ENCODE measurements at regions not wholly inside any gene's neighbourhood (a gene's known extent, or its start where the extent isn't known, plus 50 kb on each side); places are given as distances from the start of the nearest gene placed in this dataset.
"Not testable (repeated sequence)": the region's sequence is repeated elsewhere in the genome, so short reads cannot be mapped to it uniquely, and the experiment has no call there.

DNA sequence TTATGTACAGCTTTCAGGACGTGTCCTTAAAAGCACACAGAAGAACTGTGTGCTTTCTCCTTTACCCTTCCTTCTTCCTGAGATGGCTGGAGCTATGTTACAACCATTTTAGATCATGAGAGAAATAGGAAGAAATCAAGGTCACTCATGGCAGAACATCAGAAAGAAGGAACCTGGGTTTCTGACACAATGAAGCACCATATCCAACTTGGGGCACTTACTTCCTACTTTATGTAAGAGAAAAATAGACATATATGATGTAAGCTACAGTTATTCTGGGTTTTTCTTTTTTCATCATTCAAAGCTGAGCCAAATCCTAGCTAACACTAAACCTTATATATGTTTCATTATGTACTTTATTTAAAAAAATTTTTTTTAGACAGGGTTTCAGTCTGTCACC is 79.5 kb downstream of the FAM161A start:
- DNase-seq, result no peak

DNA sequence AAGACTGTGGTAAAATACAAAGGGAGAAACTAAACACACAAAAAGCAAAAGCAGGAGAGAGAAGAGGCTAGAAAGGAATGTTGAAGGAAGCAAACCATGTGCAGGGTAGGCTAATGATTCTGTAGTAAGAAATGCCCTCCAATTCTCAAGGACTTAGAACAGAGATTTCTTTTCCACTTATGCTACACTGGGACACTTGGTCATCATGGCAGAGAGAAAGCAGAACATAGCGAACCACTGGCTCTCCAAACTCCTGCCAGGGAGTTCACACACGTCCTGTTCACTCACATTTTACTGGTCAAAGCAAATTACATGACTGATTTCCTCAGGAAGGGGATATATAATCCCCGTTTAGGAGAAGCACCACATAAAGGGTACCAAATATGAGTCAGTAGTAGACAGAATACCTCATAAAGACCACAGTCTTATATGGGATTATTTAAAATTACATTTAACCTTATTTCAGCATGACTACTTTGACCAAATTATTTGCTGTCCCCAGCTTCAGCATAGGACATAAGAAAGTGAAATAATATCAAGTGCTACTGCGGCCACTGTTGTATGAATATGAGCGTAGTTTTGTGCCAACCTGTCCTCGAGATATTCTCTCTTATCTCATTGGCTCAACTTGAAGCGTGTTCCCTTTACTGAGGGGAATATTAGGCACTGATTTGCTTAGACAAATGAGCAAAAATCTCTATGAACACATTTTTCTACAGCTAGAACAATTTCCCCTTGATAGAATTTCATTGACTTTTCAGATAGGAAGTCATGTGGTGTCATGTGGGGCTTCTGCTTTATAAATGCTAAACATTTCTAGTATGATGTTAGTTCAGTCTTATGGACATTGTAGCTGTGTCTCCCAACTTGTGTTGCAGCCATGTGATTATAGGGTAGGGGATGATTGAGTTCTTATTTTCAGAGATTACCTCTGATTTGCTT is 81.7 kb downstream of the FAM161A start:
- DNase-seq, result no peak

DNA sequence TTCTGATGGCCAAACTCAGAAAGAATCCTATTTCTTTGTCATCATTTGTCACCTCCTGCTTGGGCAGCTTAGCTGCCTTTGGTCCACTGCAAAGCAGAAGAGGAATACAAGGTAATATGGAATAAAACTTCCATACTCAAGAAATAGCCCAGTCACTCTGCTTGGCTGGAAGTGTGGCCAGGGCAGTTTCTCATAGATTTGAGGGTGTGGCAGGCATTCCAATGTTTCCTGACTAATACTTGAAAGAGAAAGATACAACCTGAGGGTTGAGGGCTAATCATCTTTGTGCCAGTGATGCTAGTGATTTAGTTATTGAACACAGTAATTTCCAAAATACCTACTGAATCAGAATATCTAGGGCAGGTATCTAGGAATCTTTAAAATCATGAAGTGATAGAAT is 83.1 kb downstream of the FAM161A start:
- DNase-seq, result no peak

DNA sequence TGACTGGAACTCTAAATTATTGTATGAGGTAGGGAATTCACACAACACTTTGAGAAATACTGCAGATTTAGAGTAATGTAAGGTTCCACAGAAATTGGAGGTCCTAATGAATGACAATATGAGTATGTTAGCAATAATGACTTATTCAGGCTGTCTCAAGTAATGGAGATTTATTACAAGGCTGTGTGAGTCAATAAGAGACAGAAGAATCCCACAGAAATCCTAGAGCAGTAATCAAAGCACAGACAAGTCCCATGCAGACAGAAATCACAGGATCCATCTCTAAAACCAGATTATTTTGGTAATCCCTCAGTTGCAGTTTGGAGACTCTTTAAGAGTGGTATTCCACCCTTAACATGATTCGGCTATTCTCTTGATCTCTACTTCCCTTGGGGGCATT is 83.6 kb downstream of the FAM161A start:
- DNase-seq, result no peak

DNA sequence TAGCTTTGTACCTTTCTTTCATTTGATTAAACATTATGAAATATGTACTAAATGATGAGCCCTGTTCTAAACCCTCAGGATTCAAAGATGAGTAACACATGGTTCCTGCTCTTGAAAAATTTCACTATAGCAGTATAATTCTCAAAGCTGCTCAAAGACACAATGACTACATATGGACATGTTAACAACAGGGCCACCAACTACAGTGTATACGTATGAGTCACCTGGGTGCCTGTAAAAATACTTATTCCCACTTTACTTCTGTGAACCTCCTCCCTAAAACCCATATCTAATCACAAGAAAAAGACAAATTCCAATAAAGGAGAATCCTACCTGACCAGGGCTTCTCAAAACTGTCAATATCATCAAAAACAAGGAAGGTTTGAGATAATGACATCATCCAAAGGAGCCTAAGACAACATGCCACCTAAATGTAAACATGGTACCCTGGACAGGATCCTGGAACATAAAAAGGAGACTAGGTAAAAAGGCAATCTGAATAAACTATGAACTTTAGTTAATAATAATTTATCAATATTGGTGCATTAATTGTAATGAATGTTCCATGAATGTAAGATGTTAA is 84.7 kb downstream of the FAM161A start:
- DNase-seq, result no peak

DNA sequence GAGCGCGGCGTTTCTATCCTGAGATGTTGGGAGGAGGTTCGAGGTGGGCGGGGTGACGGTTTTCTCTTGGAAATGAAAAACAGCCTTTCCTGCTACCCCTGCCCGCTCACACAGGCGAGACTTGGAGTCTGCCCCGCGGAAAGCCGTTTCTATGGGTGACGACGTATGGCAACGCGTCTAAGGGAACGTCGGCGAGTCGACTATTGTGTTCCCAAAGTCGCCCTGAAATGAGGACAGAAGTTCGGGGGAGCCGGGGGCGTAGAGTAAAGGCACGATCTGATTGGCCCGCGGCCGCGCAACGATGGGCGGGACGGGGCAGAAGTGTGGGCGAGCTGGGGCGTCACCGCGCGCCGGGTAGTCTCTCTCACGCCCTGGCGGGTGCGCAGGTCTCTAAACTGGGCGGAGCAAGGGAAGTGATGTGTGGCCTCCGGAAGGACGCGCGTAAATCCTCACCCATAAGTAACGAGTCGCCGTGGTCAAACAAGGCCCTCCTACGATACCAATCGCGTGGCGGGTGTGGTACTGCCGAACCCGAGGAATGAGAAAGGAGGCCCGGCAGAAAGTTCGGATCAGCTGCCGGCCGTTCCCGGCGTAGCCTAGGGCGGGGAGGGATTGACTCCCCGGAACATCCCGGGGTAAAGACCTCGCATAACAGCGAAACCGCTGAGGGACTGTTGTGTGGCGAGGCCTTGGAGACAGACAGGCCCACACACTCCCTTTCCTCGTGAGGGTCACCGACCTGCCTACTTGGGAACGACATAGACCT is 89.6 kb downstream of the FAM161A start:
- peak; percentile 96 to 98 for DNase-seq

DNA sequence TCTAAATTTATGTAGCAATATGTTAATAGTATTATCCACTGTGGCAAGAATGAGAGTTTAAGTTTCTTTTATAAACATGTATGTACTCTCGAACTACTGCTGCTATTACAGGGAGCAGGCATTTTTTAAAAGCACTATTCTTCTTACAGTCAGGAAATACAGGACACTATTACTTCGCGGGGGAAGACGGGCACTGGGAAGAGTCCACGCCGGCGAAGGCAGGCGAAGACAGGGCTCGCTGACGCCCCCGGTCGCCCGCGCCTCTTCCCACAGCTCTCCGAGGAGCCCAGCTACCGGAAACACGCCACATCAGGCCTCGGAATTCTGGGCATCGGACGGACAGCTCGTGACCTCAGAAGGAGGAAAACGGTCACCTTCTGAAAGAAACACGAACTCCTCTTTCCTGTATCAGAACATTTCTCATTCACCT is 90.2 kb downstream of the FAM161A start:
- DNase-seq, result peak; percentile 83 to 87

DNA sequence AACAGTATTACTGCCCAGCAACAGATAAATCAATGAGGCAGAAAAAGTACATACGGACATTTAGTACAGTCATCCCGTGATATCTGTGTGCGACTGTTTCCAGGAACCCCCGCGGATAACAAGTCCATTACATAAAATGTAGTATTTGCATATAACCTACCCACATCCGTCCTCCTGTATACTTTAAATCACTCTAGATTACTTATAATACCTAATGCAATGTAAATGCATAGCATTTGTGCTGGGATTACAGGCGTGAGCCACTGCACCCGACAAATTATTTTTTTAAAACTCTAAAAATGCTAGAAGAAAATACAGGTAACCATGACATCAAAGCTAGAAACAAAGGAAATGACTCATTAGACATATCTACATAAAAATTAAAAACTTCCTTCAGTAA is 91.6 kb downstream of the FAM161A start:
- no peak for DNase-seq

DNA sequence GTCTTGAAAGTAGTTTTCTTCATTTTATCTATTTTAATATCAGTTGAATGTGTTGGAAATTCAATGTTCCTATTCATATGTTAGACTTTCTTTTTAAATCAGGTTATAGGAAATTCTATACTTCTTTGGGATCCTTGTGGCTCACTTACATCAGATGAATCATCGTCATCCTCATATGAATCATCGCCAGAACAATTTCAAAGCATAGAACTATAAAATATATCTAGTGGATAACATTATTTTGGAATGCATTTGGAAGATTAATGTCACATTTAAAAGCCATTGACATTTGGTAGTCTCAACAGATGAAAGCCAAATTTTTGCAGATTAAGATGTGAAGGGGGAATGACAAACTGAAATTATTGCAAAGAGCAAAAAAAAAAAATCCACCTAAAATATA is 94.1 kb downstream of the FAM161A start:
- no peak for DNase-seq

DNA sequence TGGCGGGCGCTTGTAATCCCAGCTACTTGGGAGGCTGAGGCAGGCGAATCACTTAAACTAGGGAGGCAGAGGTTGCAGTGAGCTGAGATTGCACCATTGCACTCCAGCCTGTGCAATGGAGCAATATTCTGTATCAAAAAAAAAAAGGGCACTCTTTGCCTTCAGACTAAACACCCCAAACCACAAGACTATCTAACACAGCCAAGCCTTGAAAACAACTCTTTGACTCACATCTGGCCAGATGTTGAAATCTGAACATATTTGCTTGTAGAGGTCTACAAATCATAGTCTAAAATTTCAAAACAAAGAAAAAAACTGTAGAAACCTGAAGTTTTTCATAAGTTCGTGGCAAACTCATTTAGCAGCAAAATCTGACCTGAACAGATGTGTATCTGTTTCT is 94.9 kb downstream of the FAM161A start:
- no peak for DNase-seq

DNA sequence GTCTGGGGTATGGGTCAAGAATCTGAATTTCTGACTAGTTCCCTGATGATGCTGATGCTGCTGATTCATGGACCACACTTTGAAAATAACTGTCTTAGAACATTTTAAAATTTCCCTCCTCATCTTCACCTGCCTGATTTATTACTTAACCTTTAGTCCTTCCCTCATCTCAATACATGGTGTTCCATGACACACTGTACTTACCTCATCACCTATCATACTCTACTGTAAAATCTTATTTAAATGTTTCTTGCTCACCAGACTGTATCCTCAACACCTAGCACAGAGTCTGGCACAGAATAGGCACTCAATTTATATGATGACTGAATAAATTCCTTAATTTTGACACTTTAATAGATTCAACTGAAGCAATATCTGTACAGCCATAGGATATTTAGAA is 95.7 kb downstream of the FAM161A start:
- no peak for DNase-seq

DNA sequence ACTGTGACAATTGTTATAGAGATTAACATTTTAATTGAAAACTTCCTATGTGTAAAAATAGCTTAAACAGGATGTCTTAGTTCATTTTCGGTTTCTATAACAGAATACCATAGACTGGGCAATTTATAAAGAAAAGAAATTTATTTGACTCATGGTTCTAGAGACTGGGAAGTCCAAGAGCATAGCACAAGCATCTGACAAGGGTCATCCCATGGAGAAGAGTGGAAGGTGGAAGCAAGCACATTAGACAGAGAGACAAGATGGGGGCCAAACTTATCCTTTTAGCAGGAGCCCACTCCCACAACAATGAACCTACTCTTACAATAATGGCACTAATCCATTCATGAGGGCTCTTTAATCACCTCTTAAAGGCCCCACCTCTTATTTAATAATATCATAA is 100.3 kb downstream of the FAM161A start:
- no peak for DNase-seq

DNA sequence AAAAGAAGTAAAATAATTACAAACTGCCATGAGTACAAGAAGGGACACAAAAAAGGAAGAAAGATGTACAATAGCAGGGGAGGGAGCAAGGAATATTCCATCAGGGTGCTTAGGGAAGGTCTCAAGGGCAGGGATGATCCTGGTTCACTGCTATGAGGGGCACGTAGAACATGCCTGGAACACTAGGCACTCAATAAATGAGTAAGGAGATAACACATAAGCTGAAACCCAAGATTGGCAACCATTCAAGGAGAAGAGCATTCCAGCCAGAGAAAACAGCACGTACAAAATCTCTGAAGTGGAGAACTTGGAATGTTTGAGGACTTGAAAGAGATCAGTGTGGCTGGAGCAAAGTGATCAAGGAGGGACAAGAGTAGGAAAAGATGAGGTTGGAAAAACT is 103.2 kb downstream of the FAM161A start:
- no peak for DNase-seq

DNA sequence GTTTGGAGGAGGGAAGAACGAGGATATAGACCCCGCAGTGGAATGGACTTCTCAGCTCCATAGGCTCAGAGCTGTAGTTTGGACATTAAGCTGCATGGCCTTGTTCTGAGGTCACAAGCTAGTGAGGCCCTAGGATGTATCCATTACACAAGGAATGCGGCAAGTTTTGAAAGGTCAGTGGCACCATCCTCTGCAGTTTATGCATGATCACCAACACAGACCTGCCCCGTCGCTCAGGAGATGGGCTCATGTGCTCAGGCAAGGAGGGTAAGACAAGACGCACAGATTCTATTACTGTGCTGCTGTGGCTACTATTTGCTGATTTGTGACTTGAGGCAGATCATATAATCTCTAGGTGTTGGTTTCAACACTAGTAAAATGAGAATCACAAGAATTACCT is 110.9 kb downstream of the FAM161A start:
- DNase-seq, result no peak

DNA sequence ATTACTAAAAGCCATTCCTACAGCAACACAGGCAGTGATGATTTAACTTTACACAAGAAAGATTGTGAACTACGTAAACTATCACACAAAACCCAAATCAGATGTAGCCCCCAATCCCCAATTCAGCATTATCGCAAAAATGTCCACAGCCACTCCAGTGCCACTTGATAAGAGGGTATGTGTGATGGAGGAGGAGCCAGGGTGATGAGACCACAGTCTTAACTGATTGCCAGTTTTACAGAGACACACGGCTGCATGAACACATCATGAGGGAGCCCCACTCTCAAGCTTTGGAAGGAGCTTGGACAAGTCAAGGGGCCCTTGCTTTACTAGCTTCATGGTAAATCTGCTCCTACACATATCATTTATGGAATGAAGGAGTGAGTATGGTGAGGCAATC is 116.0 kb downstream of the FAM161A start:
- no peak for DNase-seq

DNA sequence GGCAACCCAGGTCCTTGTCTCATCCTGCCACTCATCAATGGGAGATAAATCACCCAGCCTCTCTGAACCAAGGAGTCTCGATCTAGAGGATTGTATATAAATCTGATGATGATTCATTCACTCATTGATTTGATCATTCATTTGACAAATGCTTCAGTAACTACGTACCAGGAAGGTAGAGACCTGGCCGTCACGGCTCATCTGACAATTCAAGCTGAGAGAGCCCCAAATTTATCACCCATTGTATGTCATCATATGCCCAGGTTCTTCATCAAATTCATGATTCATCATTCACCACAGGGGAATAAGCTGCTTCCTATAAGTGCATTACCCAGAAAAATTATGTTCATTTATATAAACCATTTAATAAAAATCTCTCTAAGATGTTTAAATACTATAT is 116.9 kb downstream of the FAM161A start:
- DNase-seq, result no peak

DNA sequence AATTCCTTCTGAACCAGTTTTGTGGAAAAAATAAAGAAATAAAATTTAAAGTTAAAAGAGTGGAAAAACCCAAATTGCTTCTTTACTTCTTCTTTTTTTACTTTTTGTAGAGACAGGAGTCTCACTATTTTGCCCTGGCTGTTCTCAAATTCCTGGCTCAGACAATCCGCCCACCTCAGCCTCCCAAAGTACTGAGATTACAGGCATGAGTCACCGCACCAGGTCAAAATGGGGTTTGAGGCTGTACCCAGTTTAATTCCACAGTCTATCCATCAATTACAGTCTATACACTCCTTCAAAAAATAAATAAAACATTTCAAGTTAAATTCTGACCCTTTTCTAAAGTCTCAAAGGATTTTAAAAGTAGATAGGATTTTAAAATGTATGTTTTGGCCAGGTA is 120.3 kb downstream of the FAM161A start:
- no peak for DNase-seq

DNA sequence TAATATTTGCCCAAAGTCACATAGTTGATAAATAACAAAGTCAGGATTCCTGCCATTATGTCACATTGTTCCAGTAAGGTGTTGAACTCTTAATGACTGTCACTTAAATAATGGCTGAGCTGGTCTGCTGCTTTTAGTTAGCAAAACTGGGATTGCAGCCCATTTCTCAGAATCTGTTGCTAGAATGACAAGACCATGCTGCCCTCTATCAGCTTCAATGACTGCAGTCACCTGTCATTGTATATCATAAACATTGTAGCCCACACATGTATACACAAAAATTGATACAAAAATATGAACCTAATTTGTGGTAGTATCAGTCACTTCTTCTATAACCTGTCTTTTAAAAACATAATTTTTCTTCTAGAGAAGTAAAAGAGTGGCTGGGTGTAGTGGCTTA is 121.1 kb downstream of the FAM161A start:
- DNase-seq, result no peak

DNA sequence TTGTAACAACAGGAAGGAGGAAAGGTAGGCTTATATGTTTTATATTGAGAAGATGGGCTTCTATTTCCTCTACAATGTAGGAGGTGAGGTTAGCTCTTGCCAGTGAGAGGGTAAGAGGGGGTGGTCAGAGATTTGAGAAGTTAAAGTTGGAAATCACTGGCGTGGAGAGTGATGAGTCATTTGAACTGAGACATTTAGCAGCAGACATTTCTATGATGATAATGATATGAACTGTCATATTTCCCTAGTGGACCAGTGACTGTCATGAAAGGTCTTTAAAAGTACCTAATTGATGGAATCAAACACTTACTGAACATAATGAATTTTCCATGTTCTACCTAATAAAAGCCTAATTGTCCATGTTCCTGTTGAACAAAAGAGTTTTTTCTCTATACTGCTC is 126.1 kb downstream of the FAM161A start:
- no peak for DNase-seq

DNA sequence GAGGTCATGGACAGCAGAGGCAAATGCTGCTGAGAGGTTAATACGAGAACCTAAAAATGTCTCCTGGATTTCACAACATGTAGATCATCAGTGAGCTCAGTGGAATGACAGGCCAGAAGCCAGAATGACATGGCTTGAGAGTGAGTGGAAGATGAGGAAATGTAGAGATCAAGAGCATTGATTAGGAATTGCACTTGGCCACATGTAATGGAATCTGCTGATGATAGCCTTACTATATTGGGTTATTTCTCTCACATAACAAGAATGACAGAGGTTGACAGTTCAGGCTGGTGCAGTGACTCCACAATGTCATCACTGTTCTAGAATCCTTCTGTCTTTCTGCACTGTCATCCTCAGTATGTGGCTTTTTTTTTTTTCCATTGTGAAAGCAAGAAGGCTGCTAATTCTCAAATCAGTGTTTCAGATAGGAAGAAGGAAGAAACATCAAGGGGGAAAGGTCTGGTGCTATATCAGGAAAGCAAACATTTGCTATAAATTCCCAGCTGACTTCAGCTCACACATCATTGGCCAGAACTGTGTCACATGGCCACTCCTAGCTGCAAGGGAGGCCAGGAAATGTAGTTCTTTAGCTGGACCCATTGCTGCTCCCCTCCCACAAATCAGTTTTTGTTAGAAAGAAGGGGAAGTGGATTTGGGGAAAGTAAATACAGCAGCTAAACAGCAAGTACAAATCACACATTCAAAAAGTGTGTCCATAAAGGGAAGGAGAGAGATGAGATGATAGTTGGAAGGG is 127.2 kb downstream of the FAM161A start:
- no peak for DNase-seq

DNA sequence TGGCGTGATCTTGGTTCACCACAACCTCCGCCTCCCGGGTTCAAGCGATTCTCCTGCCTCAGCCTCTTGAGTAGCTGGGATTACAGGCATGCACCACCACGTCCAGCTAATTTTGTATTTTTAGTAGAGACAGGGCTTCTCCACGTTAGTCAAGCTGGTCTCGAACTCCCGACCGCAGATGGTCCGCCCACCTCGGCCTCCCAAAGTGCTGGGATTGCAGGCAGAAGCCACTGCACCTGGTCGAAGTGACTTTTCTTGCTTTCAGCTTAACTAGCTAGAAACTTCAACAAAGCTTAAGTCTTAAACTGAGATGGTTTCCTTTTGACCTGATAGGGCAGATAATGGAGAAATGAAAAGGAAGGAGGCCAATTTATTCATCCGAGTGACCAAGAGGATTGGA is 130.5 kb downstream of the FAM161A start:
- DNase-seq, result not testable (repeated sequence)

DNA sequence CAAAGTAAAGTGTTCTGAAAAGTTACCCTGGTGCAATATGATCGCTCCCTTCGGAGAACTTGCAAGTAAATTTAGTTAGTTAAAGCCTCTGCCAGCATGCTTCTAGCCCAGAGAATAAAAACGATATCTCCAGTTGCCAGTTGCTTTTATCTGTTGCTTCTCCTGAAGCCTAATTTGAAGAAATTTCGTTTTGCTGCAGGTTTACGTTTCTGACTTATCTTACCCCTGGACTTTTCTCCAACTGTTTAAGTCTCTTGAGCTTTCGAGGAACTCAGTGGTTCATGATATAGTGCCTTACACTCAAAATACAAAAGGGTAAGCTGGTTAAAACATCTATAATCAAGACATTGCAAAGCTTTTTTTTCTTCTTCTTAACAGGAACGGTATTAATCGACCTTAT is 131.1 kb downstream of the FAM161A start:
- no peak for DNase-seq

DNA sequence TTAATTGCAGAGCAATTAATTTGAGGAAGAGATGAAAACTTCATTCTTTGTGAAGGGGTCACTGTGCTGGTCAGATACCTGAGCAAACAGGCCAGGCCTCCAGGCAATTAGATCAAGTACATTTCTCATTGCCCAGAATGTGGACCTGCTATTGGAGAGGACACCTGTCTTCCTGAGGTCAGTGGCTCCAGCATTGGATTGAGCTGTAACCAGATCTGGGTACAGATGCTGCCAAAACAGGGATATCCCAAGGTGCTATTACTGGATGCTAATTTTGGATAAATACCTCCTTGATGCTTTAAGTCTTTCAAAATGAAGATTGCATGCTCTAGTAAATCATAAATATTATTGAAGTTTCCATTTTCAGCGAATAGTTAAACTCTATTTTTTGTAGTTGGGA is 131.5 kb downstream of the FAM161A start:
- no peak for DNase-seq
